Glomerular visceral epithelial cell (primary cell): ENCODE measurements at regions not wholly inside any gene's neighbourhood (a gene's known extent, or its start where the extent isn't known, plus 50 kb on each side); places are given as distances from the start of the nearest gene placed in this dataset.
"Not testable (repeated sequence)": the region's sequence is repeated elsewhere in the genome, so short reads cannot be mapped to it uniquely, and the experiment has no call there.

Experiments used
- DNase-seq: peaks from one replicate; pipeline ENCODE4 v3.0.0-alpha.2; 2016; ENCODE audit errors: extremely low spot score

GRCh38 chr13:50417597-50417996, 402.4 kb downstream of the KCNRG start:
- no peak for DNase-seq

- DNase-seq, result no peak
Measured at GRCh38 chr13:50419331-50419865, 404.2 kb downstream of the KCNRG start.

- DNase-seq, result no peak
Measured at GRCh38 chr13:50419896-50420295, 404.7 kb downstream of the KCNRG start.

- DNase-seq, result no peak
Measured at GRCh38 chr13:50420718-50421472, 405.7 kb downstream of the KCNRG start.

- peak; percentile 46 for DNase-seq
Measured at GRCh38 chr13:50421473-50422130, 406.4 kb downstream of the KCNRG start.

- DNase-seq, result no peak
Measured at GRCh38 chr13:50422181-50423148, 407.2 kb downstream of the KCNRG start.

- DNase-seq, result no peak
Measured at GRCh38 chr13:50424993-50425392, 409.7 kb downstream of the KCNRG start.

GRCh38 chr13:50425772-50426171, 410.5 kb downstream of the KCNRG start:
- DNase-seq, result no peak

GRCh38 chr13:50426927-50427326, 411.7 kb downstream of the KCNRG start:
- no peak for DNase-seq

GRCh38 chr13:50427511-50427910, 412.3 kb downstream of the KCNRG start:
- DNase-seq, result not testable (repeated sequence)

GRCh38 chr13:50428183-50428877, 413.1 kb downstream of the KCNRG start:
- DNase-seq, result no peak

- no peak for DNase-seq
Measured at GRCh38 chr13:50435011-50435410, 408.5 kb downstream of the DLEU7 start.

- no peak for DNase-seq
Measured at GRCh38 chr13:50437252-50437651, 406.2 kb downstream of the DLEU7 start.

- no peak for DNase-seq
Measured at GRCh38 chr13:50438351-50438750, 405.1 kb downstream of the DLEU7 start.

- DNase-seq, result no peak
Measured at GRCh38 chr13:50441130-50441529, 402.4 kb downstream of the DLEU7 start.

GRCh38 chr13:50444726-50445125, 398.8 kb downstream of the DLEU7 start:
- no peak for DNase-seq

- DNase-seq, result no peak
Measured at GRCh38 chr13:50446611-50447010, 396.9 kb downstream of the DLEU7 start.

GRCh38 chr13:50448535-50448998, 394.9 kb downstream of the DLEU7 start:
- DNase-seq, result no peak

- DNase-seq, result no peak
Measured at GRCh38 chr13:50449465-50449864, 394.0 kb downstream of the DLEU7 start.

GRCh38 chr13:50450279-50450678, 393.2 kb downstream of the DLEU7 start:
- DNase-seq, result peak; percentile 40

- DNase-seq, result no peak
Measured at GRCh38 chr13:50451609-50452008, 391.9 kb downstream of the DLEU7 start.
